ENCODE measurements at regions not wholly inside any gene's neighbourhood (a gene's known extent, or its start where the extent isn't known, plus 50 kb on each side); places are given as distances from the start of the nearest gene placed in this dataset.

GRCh38 chr16:76059701-76060100 lies 217.5 kb upstream of the CNTNAP4 start:
- DNase-seq: no peak
- H2BK5ac ChIP-seq (ENCODE audit: low read length): no peak overlapping the region
- H2BK120ac ChIP-seq (ENCODE audit: low read depth, low read length): no peak overlapping the region
- no peaks in the 10 kb centered on the region for H3K36me3 ChIP-seq (ENCODE audit: control insufficient read depth, insufficient read depth, low read length)
- no peak overlapping the region for H3K18ac ChIP-seq (ENCODE audit: low read length)
- no peak overlapping the region for H3K4me2 ChIP-seq (ENCODE audit: low read length)
- H3K27me3 ChIP-seq (ENCODE audit: insufficient read depth, low read length, poor library complexity): no peaks in the 10 kb centered on the region
- no peak overlapping the region for H2BK15ac ChIP-seq (replicated peaks; ENCODE audit: low read depth)
- H3K27ac ChIP-seq (ENCODE audit: low read depth, low read length): no peak overlapping the region
- H4K8ac ChIP-seq (ENCODE audit: low read depth, low read length): no peak overlapping the region
- H2AK5ac ChIP-seq (ENCODE audit: low read length): no peak overlapping the region
- WGBS (ENCODE audit: extremely low coverage, insufficient coverage, low lambda C conversion rate): no CpG with 5 or more reads among the region's 2 CpGs
- no peak overlapping the region for H3K4me3 ChIP-seq (ENCODE audit: low read length)
- H3K79me2 ChIP-seq (ENCODE audit: control insufficient read depth, insufficient read depth, low read length): no peaks in the 10 kb centered on the region
- H3K23ac ChIP-seq (ENCODE audit: low read length): no peak overlapping the region
- no peak overlapping the region for H4K5ac ChIP-seq (ENCODE audit: low read length)
- H3K56ac ChIP-seq (ENCODE audit: low read length): no peak overlapping the region
- H3K4me1 ChIP-seq (ENCODE audit: control insufficient read depth, low read depth, low read length): no peaks in the 10 kb centered on the region
- H3K9ac ChIP-seq (ENCODE audit: low read length): no peak overlapping the region
- no peak overlapping the region for H3K4ac ChIP-seq (ENCODE audit: low read depth, low read length)
- no peaks in the 10 kb centered on the region for H3K79me1 ChIP-seq (ENCODE audit: low read length)

GRCh38 chr16:76071690-76072089 lies 205.5 kb upstream of the CNTNAP4 start:
- Histone ChIP-seq H3K9ac (ENCODE audit: low read length) (no peak overlapping the region), H3K18ac (ENCODE audit: low read length) (no peak overlapping the region), H3K23ac (ENCODE audit: low read length) (no peak overlapping the region), H4K5ac (ENCODE audit: low read length) (no peak overlapping the region), H3K4me2 (ENCODE audit: low read length) (no peak overlapping the region), H2BK15ac (replicated peaks; ENCODE audit: low read depth) (no peak overlapping the region), H2BK5ac (ENCODE audit: low read length) (no peak overlapping the region), H3K27ac (ENCODE audit: low read depth, low read length) (no peak overlapping the region), H3K56ac (ENCODE audit: low read length) (no peak overlapping the region), H2BK120ac (ENCODE audit: low read depth, low read length) (no peak overlapping the region), H4K8ac (ENCODE audit: low read depth, low read length) (no peak overlapping the region), H3K36me3 (ENCODE audit: control insufficient read depth, insufficient read depth, low read length) (no peaks in the 10 kb centered on the region), H3K4me3 (ENCODE audit: low read length) (no peak overlapping the region), H3K27me3 (ENCODE audit: insufficient read depth, low read length, poor library complexity) (no peaks in the 10 kb centered on the region), H3K79me2 (ENCODE audit: control insufficient read depth, insufficient read depth, low read length) (no peaks in the 10 kb centered on the region), H3K4me1 (ENCODE audit: control insufficient read depth, low read depth, low read length) (no peaks in the 10 kb centered on the region), H3K79me1 (ENCODE audit: low read length) (no peaks in the 10 kb centered on the region), H3K4ac (ENCODE audit: low read depth, low read length) (no peak overlapping the region), H2AK5ac (ENCODE audit: low read length) (no peak overlapping the region)
- no peak for DNase-seq
- WGBS (ENCODE audit: extremely low coverage, insufficient coverage, low lambda C conversion rate): no CpG with 5 or more reads among the region's 2 CpGs

DNA sequence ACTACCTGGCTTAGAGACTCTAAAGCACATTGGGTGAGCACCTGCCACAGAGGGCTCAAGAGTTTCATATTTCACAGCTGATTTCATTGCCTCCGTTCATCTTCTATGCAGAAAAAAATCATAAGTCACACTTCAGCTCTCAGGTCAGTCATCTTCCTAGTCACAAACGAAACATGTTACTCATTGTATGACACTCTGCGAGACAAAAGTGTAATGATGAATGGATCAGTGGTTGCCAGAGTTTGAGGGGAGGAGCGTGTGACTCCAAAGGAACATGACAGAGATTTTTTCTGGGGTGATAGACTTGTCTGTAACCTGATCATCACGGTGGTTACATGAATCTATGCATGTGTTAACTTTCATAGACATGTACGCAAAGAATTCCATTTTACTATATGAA lies 195.2 kb upstream of the CNTNAP4 start:
- H3K27me3 ChIP-seq (ENCODE audit: insufficient read depth, low read length, poor library complexity): no peaks in the 10 kb centered on the region
- H2BK120ac ChIP-seq (ENCODE audit: low read depth, low read length): no peak overlapping the region
- no peak overlapping the region for H2BK15ac ChIP-seq (replicated peaks; ENCODE audit: low read depth)
- no peaks in the 10 kb centered on the region for H3K79me2 ChIP-seq (ENCODE audit: control insufficient read depth, insufficient read depth, low read length)
- no peak overlapping the region for H3K4ac ChIP-seq (ENCODE audit: low read depth, low read length)
- H4K8ac ChIP-seq (ENCODE audit: low read depth, low read length): peak overlapping the region; percentile 5
- H2BK5ac ChIP-seq (ENCODE audit: low read length): no peak overlapping the region
- no CpG with 5 or more reads among the region's 6 CpGs for WGBS (ENCODE audit: extremely low coverage, insufficient coverage, low lambda C conversion rate)
- H3K4me3 ChIP-seq (ENCODE audit: low read length): no peak overlapping the region
- no peaks in the 10 kb centered on the region for H3K4me1 ChIP-seq (ENCODE audit: control insufficient read depth, low read depth, low read length)
- H3K79me1 ChIP-seq (ENCODE audit: low read length): no peaks in the 10 kb centered on the region
- H3K9ac ChIP-seq (ENCODE audit: low read length): no peak overlapping the region
- no peak overlapping the region for H3K4me2 ChIP-seq (ENCODE audit: low read length)
- H2AK5ac ChIP-seq (ENCODE audit: low read length): no peak overlapping the region
- no peak overlapping the region for H3K18ac ChIP-seq (ENCODE audit: low read length)
- H3K27ac ChIP-seq (ENCODE audit: low read depth, low read length): no peak overlapping the region
- no peak overlapping the region for H4K5ac ChIP-seq (ENCODE audit: low read length)
- H3K23ac ChIP-seq (ENCODE audit: low read length): no peak overlapping the region
- no peaks in the 10 kb centered on the region for H3K36me3 ChIP-seq (ENCODE audit: control insufficient read depth, insufficient read depth, low read length)
- DNase-seq: no peak
- H3K56ac ChIP-seq (ENCODE audit: low read length): no peak overlapping the region

DNA sequence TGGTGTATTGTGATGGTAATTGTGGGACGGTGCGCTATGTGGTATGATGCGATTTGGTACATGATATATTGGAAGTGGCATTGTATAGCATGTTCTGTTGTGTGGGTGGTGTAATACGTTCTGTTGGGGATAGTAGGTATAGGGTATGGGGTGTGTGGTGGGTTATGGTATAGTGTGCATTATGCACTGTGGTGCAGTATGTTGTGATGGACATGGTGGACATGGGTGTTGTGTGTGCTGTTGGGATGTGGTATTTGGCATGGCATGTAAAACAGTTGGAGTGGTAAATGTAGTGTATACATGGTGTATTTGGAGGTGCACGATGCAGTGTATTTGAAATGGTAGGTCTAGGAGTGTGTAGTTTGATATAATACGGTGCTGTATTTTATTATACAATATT lies 170.6 kb upstream of the CNTNAP4 start:
- WGBS (ENCODE audit: extremely low coverage, insufficient coverage, low lambda C conversion rate): 100% methylated on average over 4 of the region's 6 CpGs
- Histone ChIP-seq H2AK5ac (ENCODE audit: low read length) (no peak overlapping the region), H4K5ac (ENCODE audit: low read length) (no peak overlapping the region), H4K8ac (ENCODE audit: low read depth, low read length) (no peak overlapping the region), H2BK15ac (replicated peaks; ENCODE audit: low read depth) (no peak overlapping the region), H3K36me3 (ENCODE audit: control insufficient read depth, insufficient read depth, low read length) (no peaks in the 10 kb centered on the region), H3K4me2 (ENCODE audit: low read length) (no peak overlapping the region), H3K79me1 (ENCODE audit: low read length) (no peaks in the 10 kb centered on the region), H3K56ac (ENCODE audit: low read length) (no peak overlapping the region), H3K79me2 (ENCODE audit: control insufficient read depth, insufficient read depth, low read length) (no peaks in the 10 kb centered on the region), H3K4me1 (ENCODE audit: control insufficient read depth, low read depth, low read length) (no peaks in the 10 kb centered on the region), H2BK120ac (ENCODE audit: low read depth, low read length) (no peak overlapping the region), H3K27me3 (ENCODE audit: insufficient read depth, low read length, poor library complexity) (no peaks in the 10 kb centered on the region), H3K4ac (ENCODE audit: low read depth, low read length) (no peak overlapping the region), H3K27ac (ENCODE audit: low read depth, low read length) (no peak overlapping the region), H2BK5ac (ENCODE audit: low read length) (no peak overlapping the region), H3K4me3 (ENCODE audit: low read length) (no peak overlapping the region), H3K9ac (ENCODE audit: low read length) (no peak overlapping the region), H3K18ac (ENCODE audit: low read length) (no peak overlapping the region), H3K23ac (ENCODE audit: low read length) (no peak overlapping the region)
- DNase-seq: no peak

- Histone ChIP-seq H2BK120ac (ENCODE audit: low read depth, low read length) (no peak overlapping the region), H3K4me3 (ENCODE audit: low read length) (no peak overlapping the region), H3K79me1 (ENCODE audit: low read length) (no peaks in the 10 kb centered on the region), H2AK5ac (ENCODE audit: low read length) (no peak overlapping the region), H2BK15ac (replicated peaks; ENCODE audit: low read depth) (no peak overlapping the region), H3K18ac (ENCODE audit: low read length) (no peak overlapping the region), H3K23ac (ENCODE audit: low read length) (no peak overlapping the region), H3K56ac (ENCODE audit: low read length) (no peak overlapping the region), H3K79me2 (ENCODE audit: control insufficient read depth, insufficient read depth, low read length) (no peaks in the 10 kb centered on the region), H4K8ac (ENCODE audit: low read depth, low read length) (no peak overlapping the region), H3K27me3 (ENCODE audit: insufficient read depth, low read length, poor library complexity) (no peaks in the 10 kb centered on the region), H3K36me3 (ENCODE audit: control insufficient read depth, insufficient read depth, low read length) (no peaks in the 10 kb centered on the region), H3K9ac (ENCODE audit: low read length) (no peak overlapping the region), H3K4me1 (ENCODE audit: control insufficient read depth, low read depth, low read length) (no peaks in the 10 kb centered on the region), H3K27ac (ENCODE audit: low read depth, low read length) (no peak overlapping the region), H2BK5ac (ENCODE audit: low read length) (no peak overlapping the region), H3K4ac (ENCODE audit: low read depth, low read length) (no peak overlapping the region), H4K5ac (ENCODE audit: low read length) (no peak overlapping the region), H3K4me2 (ENCODE audit: low read length) (no peak overlapping the region)
- no CpG with 5 or more reads among the region's 1 CpG for WGBS (ENCODE audit: extremely low coverage, insufficient coverage, low lambda C conversion rate)
- DNase-seq: no peak
Observed at GRCh38 chr16:76108460-76108859, 168.7 kb upstream of the CNTNAP4 start.

DNA sequence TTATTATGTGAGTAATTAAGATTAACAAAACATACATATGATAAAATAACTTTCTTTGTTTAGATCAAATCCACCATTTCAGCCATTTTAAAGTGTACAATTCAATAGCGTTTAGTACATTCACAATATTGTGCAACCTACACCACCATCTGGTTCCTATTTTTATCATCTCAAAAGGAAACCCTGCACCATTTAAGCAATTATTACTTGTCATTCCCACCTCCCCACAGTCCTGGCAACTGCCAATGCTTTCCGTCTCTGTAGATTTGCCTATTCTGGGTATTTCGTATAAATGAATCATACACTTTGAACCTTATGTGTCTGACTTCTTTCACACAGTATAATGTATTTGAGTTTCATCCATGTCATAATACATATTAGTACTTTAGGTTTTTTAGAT lies 162.5 kb upstream of the CNTNAP4 start:
- Histone ChIP-seq H2BK120ac (ENCODE audit: low read depth, low read length) (no peak overlapping the region), H3K27ac (ENCODE audit: low read depth, low read length) (no peak overlapping the region), H4K5ac (ENCODE audit: low read length) (no peak overlapping the region), H3K4me2 (ENCODE audit: low read length) (no peak overlapping the region), H3K79me1 (ENCODE audit: low read length) (no peaks in the 10 kb centered on the region), H2BK5ac (ENCODE audit: low read length) (no peak overlapping the region), H3K23ac (ENCODE audit: low read length) (no peak overlapping the region), H3K79me2 (ENCODE audit: control insufficient read depth, insufficient read depth, low read length) (no peaks in the 10 kb centered on the region), H3K9ac (ENCODE audit: low read length) (no peak overlapping the region), H3K4me1 (ENCODE audit: control insufficient read depth, low read depth, low read length) (no peaks in the 10 kb centered on the region), H3K56ac (ENCODE audit: low read length) (no peak overlapping the region), H3K27me3 (ENCODE audit: insufficient read depth, low read length, poor library complexity) (no peaks in the 10 kb centered on the region), H3K18ac (ENCODE audit: low read length) (no peak overlapping the region), H3K36me3 (ENCODE audit: control insufficient read depth, insufficient read depth, low read length) (no peaks in the 10 kb centered on the region), H4K8ac (ENCODE audit: low read depth, low read length) (no peak overlapping the region), H2AK5ac (ENCODE audit: low read length) (no peak overlapping the region), H3K4ac (ENCODE audit: low read depth, low read length) (no peak overlapping the region), H3K4me3 (ENCODE audit: low read length) (no peak overlapping the region), H2BK15ac (replicated peaks; ENCODE audit: low read depth) (no peak overlapping the region)
- WGBS (ENCODE audit: extremely low coverage, insufficient coverage, low lambda C conversion rate): no CpG with 5 or more reads among the region's 3 CpGs
- no peak for DNase-seq
